Left ventricle myocardium inferior (tissue), 1 donor: ENCODE measurements at regions not wholly inside any gene's neighbourhood (a gene's known extent, or its start where the extent isn't known, plus 50 kb on each side); places are given as distances from the start of the nearest gene placed in this dataset.

Experiments
- DNase-seq: peaks from one replicate; pipeline ENCODE4 v3.0.0-alpha.2; 2020
- H3K27ac ChIP-seq: fragments of 200-600 bp; replicated peaks from 2 replicates; pipeline ENCODE4 v1.8.0; 2021
- H3K27me3 ChIP-seq: fragments of 200-600 bp; 2 replicates; pipeline ENCODE4 v1.8.0; 2021; ENCODE audit warnings: low read depth
- H3K36me3 ChIP-seq: fragments of 200-600 bp; 2 replicates; pipeline ENCODE4 v1.8.0; 2021
- H3K4me1 ChIP-seq: fragments of 200-600 bp; 2 replicates; pipeline ENCODE4 v1.8.0; 2021
- H3K4me3 ChIP-seq: fragments of 200-600 bp; 2 replicates; pipeline ENCODE4 v1.8.0; 2021; ENCODE audit warnings: mild to moderate bottlenecking, moderate library complexity
- H3K9me3 ChIP-seq: fragments of 200-600 bp; replicated peaks from 2 replicates; pipeline ENCODE4 v1.8.0; 2021
- CTCF ChIP-seq: fragments of 200-600 bp; IDR thresholded peaks from 2 replicates; pipeline ENCODE4 v1.8.0; 2021; ENCODE audit warnings: antibody characterized with exemption, mild to moderate bottlenecking, borderline replicate concordance
- intact Hi-C: fragments of 100-400 bp; cut with micrococcal nuclease; formaldehyde crosslinking; loops from one replicate; pipeline ENCODE4 v1.11.0; 2022
- donor health status: DM: no; HTN: yes; CAD: no; lungs with severe emphysema.

- TF ChIP-seq CTCF = no peak
- intact Hi-C loops = no loop called here
- no peak for DNase-seq
- Histone ChIP-seq H3K36me3 (no peaks in the 10 kb centered on the region), H3K27me3 (no peaks in the 10 kb centered on the region), H3K9me3 (no peaks in the 10 kb centered on the region), H3K4me1 (no peaks in the 10 kb centered on the region), H3K4me3 (no peak overlapping the region), H3K27ac (no peak overlapping the region)
These were observed 460.7 kb upstream of the DCC start for GRCh38 chr18:51879329-51879728.

GRCh38 chr18:51881394-51881793, 458.6 kb upstream of the DCC start:
- Histone ChIP-seq H3K36me3 (no peaks in the 10 kb centered on the region), H3K27me3 (no peaks in the 10 kb centered on the region), H3K27ac (no peak overlapping the region), H3K4me3 (no peak overlapping the region), H3K9me3 (no peaks in the 10 kb centered on the region), H3K4me1 (no peaks in the 10 kb centered on the region)
- intact Hi-C loops = no loop called here
- no peak for TF ChIP-seq CTCF
- DNase-seq = no peak

- intact Hi-C loops = no loop called here
- H3K4me1 ChIP-seq = no peaks in the 10 kb centered on the region
- no peak for DNase-seq
- no peaks in the 10 kb centered on the region for H3K36me3 ChIP-seq
- no peaks in the 10 kb centered on the region for H3K27me3 ChIP-seq
- TF ChIP-seq CTCF = no peak
- H3K27ac ChIP-seq = no peak overlapping the region
- H3K4me3 ChIP-seq = no peak overlapping the region
- peaks cover 4% of the 10 kb centered on the region for H3K9me3 ChIP-seq
These were observed 456.0 kb upstream of the DCC start for GRCh38 chr18:51884039-51884438.

GRCh38 chr18:51890762-51891161, 449.2 kb upstream of the DCC start:
- Histone ChIP-seq H3K36me3 (no peaks in the 10 kb centered on the region), H3K4me1 (no peaks in the 10 kb centered on the region), H3K4me3 (no peak overlapping the region), H3K27ac (no peak overlapping the region), H3K27me3 (no peaks in the 10 kb centered on the region), H3K9me3 (peaks cover 4% of the 10 kb centered on the region)
- TF ChIP-seq CTCF = no peak
- no peak for DNase-seq
- intact Hi-C loops = no loop called here

GRCh38 chr18:51891876-51892275, 448.1 kb upstream of the DCC start:
- no peak overlapping the region for H3K4me3 ChIP-seq
- no peaks in the 10 kb centered on the region for H3K27me3 ChIP-seq
- peaks cover 4% of the 10 kb centered on the region for H3K9me3 ChIP-seq
- no peaks in the 10 kb centered on the region for H3K4me1 ChIP-seq
- no peak overlapping the region for H3K27ac ChIP-seq
- intact Hi-C loops = no loop called here
- TF ChIP-seq CTCF = no peak
- H3K36me3 ChIP-seq = no peaks in the 10 kb centered on the region
- DNase-seq = no peak

- Histone ChIP-seq H3K4me3 (no peak overlapping the region), H3K27me3 (no peaks in the 10 kb centered on the region), H3K27ac (no peak overlapping the region), H3K36me3 (no peaks in the 10 kb centered on the region), H3K4me1 (no peaks in the 10 kb centered on the region), H3K9me3 (peaks cover 17% of the 10 kb centered on the region)
- TF ChIP-seq CTCF = no peak
- DNase-seq = no peak
- intact Hi-C loops = no loop called here
These were observed 442.1 kb upstream of the DCC start for GRCh38 chr18:51897884-51898283.
